DOHH2 (cell line): ENCODE measurements at regions not wholly inside any gene's neighbourhood (a gene's known extent, or its start where the extent isn't known, plus 50 kb on each side); places are given as distances from the start of the nearest gene placed in this dataset.

Experiments
- EZH2phosphoT487 ChIP-seq: fragments of 200-600 bp; sonication (generic); IDR thresholded peaks from 2 replicates; pipeline ENCODE4 v1.6.1; 2017; ENCODE audit warnings: borderline replicate concordance, mild to moderate bottlenecking, antibody characterized with exemption, low read length, moderate library complexity, mixed read lengths
- TF ChIP-seq, protein P1 (sequence below): fragments of 200-600 bp; sonication (generic); IDR thresholded peaks from one replicate; pipeline ENCODE4 v1.5.1; 2014; ENCODE audit warnings: antibody characterized with exemption, mild to moderate bottlenecking, low read depth, low read length; ENCODE audit not compliant: poor library complexity, severe bottlenecking

DNA sequence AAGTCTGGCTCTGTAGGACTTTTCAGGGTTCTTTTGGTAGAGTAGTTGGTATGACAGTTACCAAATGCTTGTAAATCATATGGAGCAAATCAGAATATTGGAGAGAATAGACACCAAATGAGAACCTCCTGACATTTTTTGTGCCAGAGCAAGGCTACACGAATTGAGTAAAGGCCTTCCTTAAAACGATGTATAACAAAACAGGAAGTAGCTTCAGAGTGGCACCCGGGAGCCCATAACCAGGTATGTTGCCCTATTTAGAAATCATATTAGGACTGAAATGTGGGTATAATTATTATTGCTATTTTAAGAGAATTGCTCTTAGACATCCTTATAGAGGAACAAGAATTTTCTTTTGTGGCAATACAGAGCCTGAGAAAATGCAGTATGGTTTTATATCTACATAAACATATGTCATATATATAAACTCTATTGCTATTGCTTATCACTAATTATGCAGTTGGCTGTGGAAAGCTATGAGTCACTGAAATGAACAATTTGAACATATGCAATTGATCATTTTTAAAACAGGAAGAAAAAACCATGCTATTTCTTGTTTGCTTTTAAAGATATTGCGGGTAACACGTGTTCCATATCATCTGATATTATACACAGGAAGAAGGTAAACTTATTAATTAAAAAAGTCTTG, 197.4 kb upstream of the MTPN start:
- TF ChIP-seq, protein P1, sequence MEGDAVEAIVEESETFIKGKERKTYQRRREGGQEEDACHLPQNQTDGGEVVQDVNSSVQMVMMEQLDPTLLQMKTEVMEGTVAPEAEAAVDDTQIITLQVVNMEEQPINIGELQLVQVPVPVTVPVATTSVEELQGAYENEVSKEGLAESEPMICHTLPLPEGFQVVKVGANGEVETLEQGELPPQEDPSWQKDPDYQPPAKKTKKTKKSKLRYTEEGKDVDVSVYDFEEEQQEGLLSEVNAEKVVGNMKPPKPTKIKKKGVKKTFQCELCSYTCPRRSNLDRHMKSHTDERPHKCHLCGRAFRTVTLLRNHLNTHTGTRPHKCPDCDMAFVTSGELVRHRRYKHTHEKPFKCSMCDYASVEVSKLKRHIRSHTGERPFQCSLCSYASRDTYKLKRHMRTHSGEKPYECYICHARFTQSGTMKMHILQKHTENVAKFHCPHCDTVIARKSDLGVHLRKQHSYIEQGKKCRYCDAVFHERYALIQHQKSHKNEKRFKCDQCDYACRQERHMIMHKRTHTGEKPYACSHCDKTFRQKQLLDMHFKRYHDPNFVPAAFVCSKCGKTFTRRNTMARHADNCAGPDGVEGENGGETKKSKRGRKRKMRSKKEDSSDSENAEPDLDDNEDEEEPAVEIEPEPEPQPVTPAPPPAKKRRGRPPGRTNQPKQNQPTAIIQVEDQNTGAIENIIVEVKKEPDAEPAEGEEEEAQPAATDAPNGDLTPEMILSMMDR, result no peak
- no peak for TF ChIP-seq EZH2phosphoT487
